Astrocyte (in vitro differentiated cells and primary cell): ENCODE measurements at regions not wholly inside any gene's neighbourhood (a gene's known extent, or its start where the extent isn't known, plus 50 kb on each side); places are given as distances from the start of the nearest gene placed in this dataset.

Experiments used
- EZH2 ChIP-seq: IDR thresholded peaks from 2 replicates; pipeline ENCODE4 v1.6.1; 2012; ENCODE audit warnings: mild to moderate bottlenecking, low read length, inconsistent platforms; ENCODE audit not compliant: insufficient read depth
- TF ChIP-seq, protein P1 (sequence below): IDR thresholded peaks from 2 replicates; pipeline ENCODE4 v1.5.1; 2011; ENCODE audit warnings: low read depth, mild to moderate bottlenecking, inconsistent platforms, low read length, moderate library complexity; ENCODE audit not compliant: insufficient read depth

DNA sequence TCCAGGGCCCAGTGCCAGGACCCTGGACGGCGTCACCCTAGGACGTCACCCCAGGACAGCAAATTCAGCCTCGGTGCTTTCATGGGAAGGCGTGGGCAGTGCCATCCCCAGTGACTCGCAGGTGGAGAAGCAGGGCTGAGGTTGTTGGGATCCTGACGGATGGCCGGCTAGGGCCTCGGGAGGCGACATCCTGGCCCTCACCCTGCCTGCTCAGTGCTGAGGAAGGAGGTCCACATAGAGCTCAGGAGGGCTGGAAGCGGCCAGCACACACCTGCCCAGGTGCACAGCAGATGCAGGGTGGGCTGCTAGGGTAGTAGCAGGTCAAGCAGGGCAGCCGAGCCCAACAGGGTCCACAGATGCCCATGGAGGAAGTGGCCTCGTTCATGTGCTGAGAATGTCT, 482.0 kb upstream of the SALL3 start:
- TF ChIP-seq, protein P1, sequence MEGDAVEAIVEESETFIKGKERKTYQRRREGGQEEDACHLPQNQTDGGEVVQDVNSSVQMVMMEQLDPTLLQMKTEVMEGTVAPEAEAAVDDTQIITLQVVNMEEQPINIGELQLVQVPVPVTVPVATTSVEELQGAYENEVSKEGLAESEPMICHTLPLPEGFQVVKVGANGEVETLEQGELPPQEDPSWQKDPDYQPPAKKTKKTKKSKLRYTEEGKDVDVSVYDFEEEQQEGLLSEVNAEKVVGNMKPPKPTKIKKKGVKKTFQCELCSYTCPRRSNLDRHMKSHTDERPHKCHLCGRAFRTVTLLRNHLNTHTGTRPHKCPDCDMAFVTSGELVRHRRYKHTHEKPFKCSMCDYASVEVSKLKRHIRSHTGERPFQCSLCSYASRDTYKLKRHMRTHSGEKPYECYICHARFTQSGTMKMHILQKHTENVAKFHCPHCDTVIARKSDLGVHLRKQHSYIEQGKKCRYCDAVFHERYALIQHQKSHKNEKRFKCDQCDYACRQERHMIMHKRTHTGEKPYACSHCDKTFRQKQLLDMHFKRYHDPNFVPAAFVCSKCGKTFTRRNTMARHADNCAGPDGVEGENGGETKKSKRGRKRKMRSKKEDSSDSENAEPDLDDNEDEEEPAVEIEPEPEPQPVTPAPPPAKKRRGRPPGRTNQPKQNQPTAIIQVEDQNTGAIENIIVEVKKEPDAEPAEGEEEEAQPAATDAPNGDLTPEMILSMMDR, result no peak
- no peak for TF ChIP-seq EZH2
